HCT116 (cell line): ENCODE measurements at regions not wholly inside any gene's neighbourhood (a gene's known extent, or its start where the extent isn't known, plus 50 kb on each side); places are given as distances from the start of the nearest gene placed in this dataset.

ENCODE experiments used
- ATAC-seq: fragments of 200-7000 bp; cut with Tn5 transposase; 2 replicates; pipeline ENCODE4 v1.9.1; 2020; ENCODE audit warnings: mild to moderate bottlenecking, moderate library complexity
- BruUV-seq: library from RNA; stranded (reverse); fragments of 400-500 nt; replicated peaks from 2 replicates; lab custom pipeline; 2021; lab: Mats Ljungman, UMichigan
- CTCF ChIA-PET: fragments of 300-600 bp; sonication (Branson Sonifier 250); formaldehyde crosslinking; loops from one replicate; lab custom pipeline; 2021; ENCODE audit warnings: antibody characterized with exemption; lab: Charles Lee
- POLR2A ChIA-PET: fragments of 300-600, 350-600 bp; sonication (Branson Sonifier 250); formaldehyde crosslinking; loops from one replicate; lab custom pipeline; 2021; ENCODE audit warnings: antibody characterized with exemption; lab: Charles Lee
- RAD21 ChIA-PET, 2 experiments: fragments of 300-600 bp; sonication (Branson Sonifier 250); formaldehyde crosslinking; loops; one replicate each; lab custom pipeline; 2023; ENCODE audit warnings: low total read pairs in 2 of 2; ENCODE audit not compliant: uncharacterized antibody in 2 of 2, unreplicated experiment in 2 of 2, low non-redundant PET in 1 of 2; lab: Charles Lee
- DNase-seq: peaks from one replicate; pipeline ENCODE4 v3.0.0-alpha.2; 2010; ENCODE audit warnings: low read depth, low spot score
- H2AFZ ChIP-seq: fragments of 200-600 bp; shearing (Covaris generic), sonication (generic); 2 replicates; pipeline ENCODE4 v1.6.1; 2017; ENCODE audit warnings: low read depth, mixed run types, mixed read lengths, antibody characterized with exemption, low read length; ENCODE audit not compliant: poor library complexity, severe bottlenecking
- H3K27ac ChIP-seq: 2 replicates; pipeline ENCODE4 v1.5.1; 2012; ENCODE audit warnings: low read depth, low read length
- H3K27me3 ChIP-seq: fragments of 200-600 bp; sonication (generic); 2 replicates; pipeline ENCODE4 v1.6.1; 2016; ENCODE audit warnings: mixed run types, low read length, mixed read lengths; ENCODE audit not compliant: insufficient read depth
- H3K36me3 ChIP-seq, 2 experiments: fragments of 200-500 bp in 1 of 2; fragments of 200-600 bp in 1 of 2; sonication (Bioruptor generic) in 1 of 2; sonication (generic) in 1 of 2; 2 replicates each; pipeline versions ENCODE4 v1.5.1 to v1.6.1; 2014 to 2016; ENCODE audit warnings: low read length in 2 of 2, inconsistent platforms in 1 of 2, mixed read lengths in 1 of 2, mixed run types in 1 of 2; ENCODE audit not compliant: insufficient read depth in 2 of 2, control insufficient read depth in 1 of 2
- H3K4me1 ChIP-seq, 2 experiments: fragments of 200-600 bp in 1 of 2; sonication (generic) in 1 of 2; 2 replicates each; pipeline versions ENCODE4 v1.5.1 to v1.6.1; 2012 to 2017; ENCODE audit warnings: low read length in 2 of 2, inconsistent platforms in 1 of 2, mild to moderate bottlenecking in 1 of 2, mixed read lengths in 1 of 2, mixed run types in 1 of 2, moderate library complexity in 1 of 2; ENCODE audit not compliant: insufficient read depth in 2 of 2, control insufficient read depth in 1 of 2
- H3K4me2 ChIP-seq: fragments of 200-600 bp; sonication (generic); 2 replicates; pipeline ENCODE4 v1.6.1; 2017; ENCODE audit warnings: mixed run types, low read length, mixed read lengths
- H3K4me3 ChIP-seq, 2 experiments: fragments of 200-600 bp in 1 of 2; sonication (generic) in 1 of 2; replicated peaks in 1 of 2; 2 replicates each; pipeline ENCODE4 v1.5.1; 2011 to 2016; ENCODE audit warnings: low read length in 2 of 2, control low read depth in 1 of 2, low read depth in 1 of 2, mild to moderate bottlenecking in 1 of 2, mixed read lengths in 1 of 2, mixed run types in 1 of 2
- H3K79me2 ChIP-seq: fragments of 200-600 bp; sonication (generic); 2 replicates; pipeline ENCODE4 v1.6.1; 2017; ENCODE audit warnings: mild to moderate bottlenecking, mixed run types, low read length, moderate library complexity, mixed read lengths; ENCODE audit not compliant: insufficient read depth
- H3K9ac ChIP-seq: fragments of 200-600 bp; sonication (generic); 2 replicates; pipeline ENCODE4 v1.6.1; 2016; ENCODE audit warnings: low read length, mixed read lengths
- H3K9me2 ChIP-seq: fragments of 200-600 bp; sonication (generic), shearing (Covaris generic); 2 replicates; pipeline ENCODE4 v1.6.1; 2017; ENCODE audit warnings: mixed run types, mild to moderate bottlenecking, moderate library complexity; ENCODE audit not compliant: insufficient read depth
- H3K9me3 ChIP-seq, 2 experiments: fragments of 200-500 bp in 1 of 2; fragments of 200-600 bp in 1 of 2; sonication (Bioruptor generic) in 1 of 2; sonication (generic) in 1 of 2; 2 replicates each; pipeline ENCODE4 v1.6.1; 2014 to 2017; ENCODE audit warnings: low read length in 2 of 2, mixed read lengths in 2 of 2, inconsistent platforms in 1 of 2, low read depth in 1 of 2, mild to moderate bottlenecking in 1 of 2, mixed run types in 1 of 2, moderate library complexity in 1 of 2; ENCODE audit not compliant: control insufficient read depth in 1 of 2, insufficient read depth in 1 of 2
- H4K20me1 ChIP-seq: fragments of 200-600 bp; sonication (generic), shearing (Covaris generic); 2 replicates; pipeline ENCODE4 v1.6.1; 2017; ENCODE audit warnings: mixed run types, mild to moderate bottlenecking, moderate library complexity; ENCODE audit not compliant: insufficient read depth
- CBX3 ChIP-seq: IDR thresholded peaks from 2 replicates; pipeline ENCODE4 v1.6.1; 2012; ENCODE audit warnings: low read depth
- EGR1 ChIP-seq: IDR thresholded peaks from 2 replicates; pipeline ENCODE4 v1.6.1; 2012; ENCODE audit warnings: low read depth
- ELF1 ChIP-seq: IDR thresholded peaks from 2 replicates; pipeline ENCODE4 v1.6.1; 2012; ENCODE audit warnings: low read depth, borderline replicate concordance
- EZH2 ChIP-seq: fragments of 200-600 bp; sonication (generic); IDR thresholded peaks from 2 replicates; pipeline ENCODE4 v1.6.1; 2017; ENCODE audit warnings: antibody characterized with exemption, mixed run types
- FOSL1 ChIP-seq: IDR thresholded peaks from 2 replicates; pipeline ENCODE4 v1.6.1; 2012; ENCODE audit warnings: low read depth
- JUND ChIP-seq: IDR thresholded peaks from 2 replicates; pipeline ENCODE4 v1.6.1; 2012
- RAD21 ChIP-seq: IDR thresholded peaks from 2 replicates; pipeline ENCODE4 v1.6.1; 2012; ENCODE audit warnings: low read depth, mild to moderate bottlenecking
- SIN3A ChIP-seq: IDR thresholded peaks from 2 replicates; pipeline ENCODE4 v1.6.1; 2012; ENCODE audit warnings: low read depth
- SP1 ChIP-seq: IDR thresholded peaks from 2 replicates; pipeline ENCODE4 v1.6.1; 2012; ENCODE audit warnings: low read depth
- YY1 ChIP-seq: IDR thresholded peaks from 2 replicates; pipeline ENCODE4 v1.6.1; 2011; ENCODE audit warnings: low read length, low read depth, moderate library complexity, mild to moderate bottlenecking; ENCODE audit not compliant: insufficient replicate concordance; ENCODE audit errors: extremely low read depth
- ZFX ChIP-seq: fragments of 450-650 bp; IDR thresholded peaks from 2 replicates; pipeline ENCODE4 v1.6.1; 2017
- ZNF274 ChIP-seq: fragments of 200-500 bp; sonication (Bioruptor generic); IDR thresholded peaks from 2 replicates; pipeline ENCODE4 v1.6.1; 2014; ENCODE audit warnings: mild to moderate bottlenecking, low read depth, low read length, inconsistent platforms
- intact Hi-C: fragments of 100-400 bp; cut with micrococcal nuclease; formaldehyde crosslinking; loops from 2 replicates; pipeline ENCODE4 v1.10.0; 2022
- TF ChIP-seq, protein P1 (sequence below): IDR thresholded peaks from 2 replicates; pipeline ENCODE4 v1.6.1; 2011; ENCODE audit warnings: mild to moderate bottlenecking, low read length, moderate library complexity; ENCODE audit not compliant: insufficient replicate concordance; ENCODE audit errors: extremely low read depth
- TF ChIP-seq, protein P2 (sequence below): IDR thresholded peaks from 2 replicates; pipeline ENCODE4 v1.6.1; 2012
- TF ChIP-seq, protein P3 (sequence below), 3 experiments: fragments of 200-600 bp in 1 of 3; sonication (generic) in 1 of 3; IDR thresholded peaks in 2 of 3; conservative IDR thresholded peaks in 1 of 3; 2 replicates each; pipeline ENCODE4 v1.5.1; 2012 to 2017; ENCODE audit warnings: low read depth in 2 of 3, low read length in 2 of 3, antibody characterized with exemption in 1 of 3, borderline replicate concordance in 1 of 3, control low read depth in 1 of 3, mild to moderate bottlenecking in 1 of 3, mixed read lengths in 1 of 3, mixed run types in 1 of 3, moderate library complexity in 1 of 3; ENCODE audit not compliant: insufficient read depth in 1 of 3
- TF ChIP-seq, protein P4 (sequence below): IDR thresholded peaks from 2 replicates; pipeline ENCODE4 v1.6.1; 2012

DNA sequence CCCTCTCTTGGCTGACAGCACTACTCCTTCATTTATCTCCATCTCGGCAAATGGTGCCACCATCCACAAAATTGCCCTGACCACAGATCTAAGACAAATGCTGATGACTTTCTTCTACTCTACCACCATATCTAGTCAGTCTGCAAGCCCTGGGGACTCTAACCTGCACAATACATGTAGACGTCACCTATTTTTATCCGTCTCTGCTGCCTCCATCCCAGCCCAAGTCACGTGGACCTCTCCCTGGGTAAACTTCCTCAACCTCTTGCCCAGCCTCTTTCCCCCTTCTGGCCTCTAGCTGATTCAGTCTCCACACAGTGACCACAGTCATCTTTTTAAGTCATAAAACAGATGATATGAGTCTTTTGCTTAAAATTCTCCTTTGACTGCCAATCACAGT, 1203.0 kb downstream of the AACS start:
- no peaks in the 10 kb centered on the region for H3K27me3 ChIP-seq
- H3K9ac ChIP-seq, result no peak overlapping the region
- no peak overlapping the region for H3K4me3 ChIP-seq
- ChIA-PET POLR2A (no interaction called here), RAD21 (no interaction called here), CTCF (no interaction called here)
- H3K4me1 ChIP-seq, result no peaks in the 10 kb centered on the region
- no peaks in the 10 kb centered on the region for H3K9me2 ChIP-seq
- no peaks in the 10 kb centered on the region for H3K36me3 ChIP-seq
- BruUV-seq, result no TSS peak
- no peak for ATAC-seq
- H3K79me2 ChIP-seq, result no peaks in the 10 kb centered on the region
- no peak overlapping the region for H2AFZ ChIP-seq
- H3K9me3 ChIP-seq, result peaks cover 0 to 26% of the 10 kb centered on the region in 2 experiments; a peak in 2 of 4 replicates
- no peak overlapping the region for H3K4me2 ChIP-seq
- no peak for DNase-seq
- H4K20me1 ChIP-seq, result no peaks in the 10 kb centered on the region
- intact Hi-C loops, result no loop called here
- no peak overlapping the region for H3K27ac ChIP-seq
- TF ChIP-seq, protein P1, sequence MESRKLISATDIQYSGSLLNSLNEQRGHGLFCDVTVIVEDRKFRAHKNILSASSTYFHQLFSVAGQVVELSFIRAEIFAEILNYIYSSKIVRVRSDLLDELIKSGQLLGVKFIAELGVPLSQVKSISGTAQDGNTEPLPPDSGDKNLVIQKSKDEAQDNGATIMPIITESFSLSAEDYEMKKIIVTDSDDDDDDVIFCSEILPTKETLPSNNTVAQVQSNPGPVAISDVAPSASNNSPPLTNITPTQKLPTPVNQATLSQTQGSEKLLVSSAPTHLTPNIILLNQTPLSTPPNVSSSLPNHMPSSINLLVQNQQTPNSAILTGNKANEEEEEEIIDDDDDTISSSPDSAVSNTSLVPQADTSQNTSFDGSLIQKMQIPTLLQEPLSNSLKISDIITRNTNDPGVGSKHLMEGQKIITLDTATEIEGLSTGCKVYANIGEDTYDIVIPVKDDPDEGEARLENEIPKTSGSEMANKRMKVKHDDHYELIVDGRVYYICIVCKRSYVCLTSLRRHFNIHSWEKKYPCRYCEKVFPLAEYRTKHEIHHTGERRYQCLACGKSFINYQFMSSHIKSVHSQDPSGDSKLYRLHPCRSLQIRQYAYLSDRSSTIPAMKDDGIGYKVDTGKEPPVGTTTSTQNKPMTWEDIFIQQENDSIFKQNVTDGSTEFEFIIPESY, result no peak
- TF ChIP-seq RAD21 (no peak), ELF1 (no peak), FOSL1 (no peak), ZNF274 (no peak), EZH2 (no peak), SIN3A (no peak), JUND (no peak), ZFX (no peak), EGR1 (no peak), CBX3 (no peak), SP1 (no peak), YY1 (no peak)
- TF ChIP-seq, protein P2, sequence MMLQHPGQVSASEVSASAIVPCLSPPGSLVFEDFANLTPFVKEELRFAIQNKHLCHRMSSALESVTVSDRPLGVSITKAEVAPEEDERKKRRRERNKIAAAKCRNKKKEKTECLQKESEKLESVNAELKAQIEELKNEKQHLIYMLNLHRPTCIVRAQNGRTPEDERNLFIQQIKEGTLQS, result no peak
- TF ChIP-seq, protein P3, sequence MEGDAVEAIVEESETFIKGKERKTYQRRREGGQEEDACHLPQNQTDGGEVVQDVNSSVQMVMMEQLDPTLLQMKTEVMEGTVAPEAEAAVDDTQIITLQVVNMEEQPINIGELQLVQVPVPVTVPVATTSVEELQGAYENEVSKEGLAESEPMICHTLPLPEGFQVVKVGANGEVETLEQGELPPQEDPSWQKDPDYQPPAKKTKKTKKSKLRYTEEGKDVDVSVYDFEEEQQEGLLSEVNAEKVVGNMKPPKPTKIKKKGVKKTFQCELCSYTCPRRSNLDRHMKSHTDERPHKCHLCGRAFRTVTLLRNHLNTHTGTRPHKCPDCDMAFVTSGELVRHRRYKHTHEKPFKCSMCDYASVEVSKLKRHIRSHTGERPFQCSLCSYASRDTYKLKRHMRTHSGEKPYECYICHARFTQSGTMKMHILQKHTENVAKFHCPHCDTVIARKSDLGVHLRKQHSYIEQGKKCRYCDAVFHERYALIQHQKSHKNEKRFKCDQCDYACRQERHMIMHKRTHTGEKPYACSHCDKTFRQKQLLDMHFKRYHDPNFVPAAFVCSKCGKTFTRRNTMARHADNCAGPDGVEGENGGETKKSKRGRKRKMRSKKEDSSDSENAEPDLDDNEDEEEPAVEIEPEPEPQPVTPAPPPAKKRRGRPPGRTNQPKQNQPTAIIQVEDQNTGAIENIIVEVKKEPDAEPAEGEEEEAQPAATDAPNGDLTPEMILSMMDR (IDR thresholded peaks at IDR 0.05 in 2 of 3, conservative IDR thresholded peaks at IDR 0.05 in 1 of 3; ENCODE audit: borderline replicate concordance in 1 of 3, insufficient read depth in 1 of 3, low read depth in 2 of 3, low read length in 2 of 3), result no peak
- TF ChIP-seq, protein P4, sequence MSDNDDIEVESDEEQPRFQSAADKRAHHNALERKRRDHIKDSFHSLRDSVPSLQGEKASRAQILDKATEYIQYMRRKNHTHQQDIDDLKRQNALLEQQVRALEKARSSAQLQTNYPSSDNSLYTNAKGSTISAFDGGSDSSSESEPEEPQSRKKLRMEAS, result no peak
